RWPE1 (cell line): ENCODE measurements at regions not wholly inside any gene's neighbourhood (a gene's known extent, or its start where the extent isn't known, plus 50 kb on each side); places are given as distances from the start of the nearest gene placed in this dataset.

Source experiments
- CTCF ChIA-PET: fragments of 350-600 bp; sonication (Branson Sonifier 250); formaldehyde crosslinking; extraction: SDS; loops from one replicate; lab custom pipeline; 2021; lab: Yijun Ruan, JAX
- POLR2A ChIA-PET: fragments of 400-600 bp; formaldehyde crosslinking; extraction: SDS; loops from one replicate; lab custom pipeline; 2020; ENCODE audit warnings: antibody characterized with exemption; ENCODE audit not compliant: low non-redundant PET; lab: Yijun Ruan, JAX
- DNase-seq: peaks from one replicate; pipeline ENCODE4 v3.0.0; 2012; ENCODE audit warnings: low spot score
- H3K27ac ChIP-seq: fragments of 450-650 bp; 2 replicates; pipeline ENCODE4 v1.5.1; 2017
- CTCF ChIP-seq: fragments of 450-650 bp; conservative IDR thresholded peaks from 2 replicates; pipeline ENCODE4 v1.5.1; 2017; ENCODE audit warnings: low read depth, mild to moderate bottlenecking

- POLR2A ChIA-PET: no interaction called here
- H3K27ac ChIP-seq: no peak overlapping the region
- DNase-seq: no peak
- CTCF ChIA-PET: no interaction called here
- TF ChIP-seq CTCF: no peak
These were observed 184.0 kb upstream of the GALNTL6 start for GRCh38 chr4:171629182-171629581.

GRCh38 chr4:171626554-171626953 is 186.7 kb upstream of the GALNTL6 start:
- H3K27ac ChIP-seq: no peak overlapping the region
- POLR2A ChIA-PET: no interaction called here
- DNase-seq: no peak
- TF ChIP-seq CTCF: no peak
- CTCF ChIA-PET: no interaction called here

GRCh38 chr4:171622729-171623128 is 190.5 kb upstream of the GALNTL6 start:
- no peak for DNase-seq
- no peak for TF ChIP-seq CTCF
- ChIA-PET POLR2A (no interaction called here), CTCF (no interaction called here)
- no peak overlapping the region for H3K27ac ChIP-seq

GRCh38 chr4:171621646-171622045 is 191.6 kb upstream of the GALNTL6 start:
- no peak for TF ChIP-seq CTCF
- H3K27ac ChIP-seq: no peak overlapping the region
- POLR2A ChIA-PET: no interaction called here
- CTCF ChIA-PET: no interaction called here
- DNase-seq: no peak

- no peak for DNase-seq
- ChIA-PET POLR2A (no interaction called here), CTCF (no interaction called here)
- H3K27ac ChIP-seq: no peak overlapping the region
- TF ChIP-seq CTCF: no peak
These were observed 200.3 kb upstream of the GALNTL6 start for GRCh38 chr4:171612907-171613306.

GRCh38 chr4:171602638-171603355 is 210.4 kb upstream of the GALNTL6 start:
- ChIA-PET CTCF (no interaction called here), POLR2A (no interaction called here)
- DNase-seq: no peak
- no peak overlapping the region for H3K27ac ChIP-seq
- TF ChIP-seq CTCF: no peak
